Keratinocyte (primary cell): ENCODE measurements at regions not wholly inside any gene's neighbourhood (a gene's known extent, or its start where the extent isn't known, plus 50 kb on each side); places are given as distances from the start of the nearest gene placed in this dataset.

ENCODE experiments used
- CTCF ChIP-seq, 3 experiments: IDR thresholded peaks in 1 of 3; conservative IDR thresholded peaks in 1 of 3; optimal IDR thresholded peaks in 1 of 3; 2 replicates in 2 of 3; 3 replicates in 1 of 3; pipeline versions ENCODE3 to v1.5.1; 2011; ENCODE audit warnings: low read length in 3 of 3, mild to moderate bottlenecking in 3 of 3, moderate library complexity in 2 of 3, control low read depth in 1 of 3, inconsistent platforms in 1 of 3; ENCODE audit not compliant: insufficient read depth in 2 of 3; ENCODE audit errors: extremely low read depth in 1 of 3
- EZH2 ChIP-seq: IDR thresholded peaks from one replicate; pipeline ENCODE4 v1.6.1; 2012; ENCODE audit warnings: inconsistent platforms, mild to moderate bottlenecking, low read length, moderate library complexity

GRCh38 chr11:129711760-129712159, 103.9 kb upstream of the TMEM45B start:
- TF ChIP-seq CTCF (optimal IDR thresholded peaks at IDR 0.05 in 1 of 3, IDR thresholded peaks at IDR 0.05 in 1 of 3, conservative IDR thresholded peaks at IDR 0.05 in 1 of 3; ENCODE audit: extremely low read depth in 1 of 3, insufficient read depth in 2 of 3, low read length in 3 of 3) (no peak), EZH2 (no peak)
